GM23248 (cell line): ENCODE measurements at regions not wholly inside any gene's neighbourhood (a gene's known extent, or its start where the extent isn't known, plus 50 kb on each side); places are given as distances from the start of the nearest gene placed in this dataset.

Source experiments
- EZH2 ChIP-seq: fragments of 200-600 bp; sonication (generic); IDR thresholded peaks from 2 replicates; pipeline ENCODE4 v1.6.1; 2018; ENCODE audit warnings: antibody characterized with exemption, mild to moderate bottlenecking; ENCODE audit not compliant: insufficient read depth, poor library complexity, severe bottlenecking
- EZH2phosphoT487 ChIP-seq: fragments of 200-600 bp; sonication (generic); IDR thresholded peaks from 2 replicates; pipeline ENCODE4 v1.6.1; 2018; ENCODE audit warnings: antibody characterized with exemption, moderate library complexity, mild to moderate bottlenecking, low read depth; ENCODE audit not compliant: insufficient read depth

DNA sequence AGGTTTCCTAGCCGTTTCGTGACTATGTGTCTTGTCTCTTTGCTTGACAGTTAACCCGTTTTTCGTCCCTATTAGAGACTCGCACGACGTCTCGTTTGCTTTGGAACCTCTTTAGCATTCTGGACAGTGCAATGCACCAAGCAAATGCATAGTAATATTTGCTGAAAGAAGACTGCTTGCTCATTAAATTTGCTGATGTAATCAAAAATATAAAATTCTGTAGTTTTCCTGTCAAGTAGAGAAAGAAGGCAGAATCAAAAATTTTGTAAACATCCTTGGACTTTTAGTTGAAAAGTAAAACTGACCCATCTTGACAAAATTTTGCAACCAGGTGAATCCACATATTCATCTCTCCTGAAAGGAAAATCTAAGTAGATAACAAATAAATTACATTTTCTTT is 106.9 kb upstream of the RAPGEF2 start:
- TF ChIP-seq EZH2 (no peak), EZH2phosphoT487 (no peak)
